ENCODE measurements at regions not wholly inside any gene's neighbourhood (a gene's known extent, or its start where the extent isn't known, plus 50 kb on each side); places are given as distances from the start of the nearest gene placed in this dataset.

DNA sequence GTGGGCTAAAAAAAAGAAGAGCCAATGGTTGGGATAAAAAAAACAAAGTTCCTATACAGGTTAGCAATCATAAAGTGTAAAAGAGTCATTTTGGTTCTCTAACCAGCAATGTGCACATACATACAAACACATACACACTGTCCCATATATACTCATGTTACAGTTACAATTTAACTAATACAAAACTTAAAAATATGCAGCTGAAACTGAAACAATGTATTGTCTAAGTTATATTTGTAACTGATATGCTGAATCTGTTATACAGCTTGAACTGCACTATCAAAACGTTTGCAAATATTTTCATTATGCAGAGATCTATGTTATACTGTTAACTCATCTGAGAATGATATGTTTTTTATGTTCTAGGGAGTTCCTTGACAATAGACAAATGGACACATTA, 173.7 kb downstream of the KLF12 start:
- TF ChIP-seq, protein P1, sequence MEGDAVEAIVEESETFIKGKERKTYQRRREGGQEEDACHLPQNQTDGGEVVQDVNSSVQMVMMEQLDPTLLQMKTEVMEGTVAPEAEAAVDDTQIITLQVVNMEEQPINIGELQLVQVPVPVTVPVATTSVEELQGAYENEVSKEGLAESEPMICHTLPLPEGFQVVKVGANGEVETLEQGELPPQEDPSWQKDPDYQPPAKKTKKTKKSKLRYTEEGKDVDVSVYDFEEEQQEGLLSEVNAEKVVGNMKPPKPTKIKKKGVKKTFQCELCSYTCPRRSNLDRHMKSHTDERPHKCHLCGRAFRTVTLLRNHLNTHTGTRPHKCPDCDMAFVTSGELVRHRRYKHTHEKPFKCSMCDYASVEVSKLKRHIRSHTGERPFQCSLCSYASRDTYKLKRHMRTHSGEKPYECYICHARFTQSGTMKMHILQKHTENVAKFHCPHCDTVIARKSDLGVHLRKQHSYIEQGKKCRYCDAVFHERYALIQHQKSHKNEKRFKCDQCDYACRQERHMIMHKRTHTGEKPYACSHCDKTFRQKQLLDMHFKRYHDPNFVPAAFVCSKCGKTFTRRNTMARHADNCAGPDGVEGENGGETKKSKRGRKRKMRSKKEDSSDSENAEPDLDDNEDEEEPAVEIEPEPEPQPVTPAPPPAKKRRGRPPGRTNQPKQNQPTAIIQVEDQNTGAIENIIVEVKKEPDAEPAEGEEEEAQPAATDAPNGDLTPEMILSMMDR (conservative IDR thresholded peaks at IDR 0.05; ENCODE audit: low read depth, low read length): no peak
- TF ChIP-seq EZH2 (IDR thresholded peaks at IDR 0.05; ENCODE audit: low read length, unreplicated experiment) (no peak), EZH2phosphoT487 (IDR thresholded peaks at IDR 0.05; ENCODE audit: borderline replicate concordance, low read length) (no peak)

Measured in PC-3 (cell line).